ENCODE measurements at regions not wholly inside any gene's neighbourhood (a gene's known extent, or its start where the extent isn't known, plus 50 kb on each side); places are given as distances from the start of the nearest gene placed in this dataset.

DNA sequence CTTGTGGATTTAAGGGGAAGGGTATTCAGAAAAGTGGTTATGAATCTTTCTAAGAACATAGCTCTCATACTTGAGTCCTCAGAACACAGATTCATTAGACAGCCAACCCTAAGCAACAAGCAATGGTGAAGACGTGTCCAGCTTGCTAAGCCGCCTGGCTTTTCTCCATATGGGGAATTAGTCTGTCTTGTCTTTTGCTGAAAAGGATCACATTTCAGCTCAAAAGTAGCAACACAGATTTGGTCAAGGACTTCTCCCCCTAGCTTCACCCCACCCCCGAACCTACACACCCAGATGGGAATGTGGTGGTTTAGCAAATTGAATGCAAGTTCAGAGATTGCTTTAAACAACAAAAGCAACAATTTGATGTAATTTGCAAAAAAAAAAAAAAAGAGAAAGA is 103.3 kb upstream of the RASGEF1B start:
- H3K36me3 ChIP-seq (ENCODE audit: control insufficient read depth in 1 of 2, insufficient read depth in 2 of 2, low read length in 1 of 2) = no peaks in the 10 kb centered on the region
- ATAC-seq (ENCODE audit: low FRiP score) (no peak), DNase-seq (no peak)
- H3K27me3 ChIP-seq (ENCODE audit: control insufficient read depth in 1 of 2, insufficient read depth in 2 of 2, low read length in 1 of 2) = no peaks in the 10 kb centered on the region
- intact Hi-C loops (cut with DNase I) = no loop called here
- no peak overlapping the region for H3K27ac ChIP-seq (ENCODE audit: low read depth in 1 of 2, low read length in 2 of 2)
- no peaks in the 10 kb centered on the region for H3K9me3 ChIP-seq (ENCODE audit: control insufficient read depth, low read length)
- H3K4me1 ChIP-seq (ENCODE audit: control insufficient read depth in 1 of 2, insufficient read depth in 2 of 2, low read length in 2 of 2) = peaks cover 0 to 4% of the 10 kb centered on the region in 2 donors
- whole genome bisulfite sequencing, 2 donors = 87 to 92% methylated on average over 3 of the region's 3 CpGs
- no peak overlapping the region for H3K4me3 ChIP-seq (ENCODE audit: low read length in 2 of 2)

GRCh38 chr4:81573840-81574239 is 102.1 kb upstream of the RASGEF1B start:
- intact Hi-C loops (cut with DNase I) = no loop called here
- no peak for DNase-seq
- H3K4me3 ChIP-seq (ENCODE audit: low read length in 2 of 2) = no peak overlapping the region
- no peak for ATAC-seq (ENCODE audit: low FRiP score)
- peaks cover 0 to 4% of the 10 kb centered on the region in 2 donors for H3K4me1 ChIP-seq (ENCODE audit: control insufficient read depth in 1 of 2, insufficient read depth in 2 of 2, low read length in 2 of 2)
- no peaks in the 10 kb centered on the region for H3K36me3 ChIP-seq (ENCODE audit: control insufficient read depth in 1 of 2, insufficient read depth in 2 of 2, low read length in 1 of 2)
- H3K27me3 ChIP-seq (ENCODE audit: control insufficient read depth in 1 of 2, insufficient read depth in 2 of 2, low read length in 1 of 2) = no peaks in the 10 kb centered on the region
- no peaks in the 10 kb centered on the region for H3K9me3 ChIP-seq (ENCODE audit: control insufficient read depth, low read length)
- WGBS, 2 donors = 88 to 89% methylated on average over 4 of the region's 4 CpGs
- H3K27ac ChIP-seq (ENCODE audit: low read depth in 1 of 2, low read length in 2 of 2) = no peak overlapping the region

DNA sequence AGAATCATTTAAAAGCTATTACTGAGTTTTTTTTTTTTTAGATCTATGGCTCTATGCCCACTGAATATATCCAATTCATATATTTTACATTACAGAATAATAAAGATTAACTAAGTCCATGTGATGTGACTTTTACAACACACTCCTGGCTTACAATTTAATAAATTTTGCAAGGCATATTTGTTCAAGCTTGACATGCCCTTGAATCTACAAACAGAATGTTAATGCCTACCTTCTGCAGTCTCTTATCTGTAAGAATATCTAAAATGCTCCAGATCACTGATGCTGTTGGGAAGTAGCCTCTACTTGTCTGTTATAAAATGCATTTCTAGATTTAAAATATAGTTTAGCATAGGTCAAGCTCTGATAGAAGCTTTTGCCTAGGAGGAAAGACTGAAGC is 100.7 kb upstream of the RASGEF1B start:
- intact Hi-C loops (cut with DNase I) = no loop called here
- Histone ChIP-seq H3K9me3 (ENCODE audit: control insufficient read depth, low read length) (no peaks in the 10 kb centered on the region), H3K4me1 (ENCODE audit: control insufficient read depth in 1 of 2, insufficient read depth in 2 of 2, low read length in 2 of 2) (peaks cover 0 to 4% of the 10 kb centered on the region in 2 donors), H3K27ac (ENCODE audit: low read depth in 1 of 2, low read length in 2 of 2) (no peak overlapping the region), H3K36me3 (ENCODE audit: control insufficient read depth in 1 of 2, insufficient read depth in 2 of 2, low read length in 1 of 2) (no peaks in the 10 kb centered on the region), H3K27me3 (ENCODE audit: control insufficient read depth in 1 of 2, insufficient read depth in 2 of 2, low read length in 1 of 2) (no peaks in the 10 kb centered on the region), H3K4me3 (ENCODE audit: low read length in 2 of 2) (no peak overlapping the region)
- DNase-seq = no peak
- ATAC-seq (ENCODE audit: low FRiP score) = no peak

- intact Hi-C loops (cut with DNase I) = no loop called here
- DNase-seq (peak in 1 of 2 donors; percentile 65), ATAC-seq (ENCODE audit: low FRiP score) (peak; percentile 50)
- H3K27me3 ChIP-seq (ENCODE audit: control insufficient read depth in 1 of 2, insufficient read depth in 2 of 2, low read length in 1 of 2) = no peaks in the 10 kb centered on the region
- H3K4me1 ChIP-seq (ENCODE audit: control insufficient read depth in 1 of 2, insufficient read depth in 2 of 2, low read length in 2 of 2) = peaks cover 2 to 4% of the 10 kb centered on the region in 2 donors
- H3K9me3 ChIP-seq (ENCODE audit: control insufficient read depth, low read length) = no peaks in the 10 kb centered on the region
- no peak overlapping the region for H3K27ac ChIP-seq (ENCODE audit: low read depth in 1 of 2, low read length in 2 of 2)
- no peaks in the 10 kb centered on the region for H3K36me3 ChIP-seq (ENCODE audit: control insufficient read depth in 1 of 2, insufficient read depth in 2 of 2, low read length in 1 of 2)
- no peak overlapping the region for H3K4me3 ChIP-seq (ENCODE audit: low read length in 2 of 2)
- 10 to 15% methylated on average over 1 of the region's 1 CpG for WGBS, 2 donors
Measured at GRCh38 chr4:81571105-81571504, 99.4 kb upstream of the RASGEF1B start.

GRCh38 chr4:81566161-81566591 is 94.5 kb upstream of the RASGEF1B start:
- Histone ChIP-seq H3K36me3 (ENCODE audit: control insufficient read depth in 1 of 2, insufficient read depth in 2 of 2, low read length in 1 of 2) (no peaks in the 10 kb centered on the region), H3K27me3 (ENCODE audit: control insufficient read depth in 1 of 2, insufficient read depth in 2 of 2, low read length in 1 of 2) (no peaks in the 10 kb centered on the region), H3K9me3 (ENCODE audit: control insufficient read depth, low read length) (no peaks in the 10 kb centered on the region), H3K4me3 (ENCODE audit: low read length in 2 of 2) (no peak overlapping the region), H3K4me1 (ENCODE audit: control insufficient read depth in 1 of 2, insufficient read depth in 2 of 2, low read length in 2 of 2) (peaks cover 0 to 5% of the 10 kb centered on the region in 2 donors), H3K27ac (ENCODE audit: low read depth in 1 of 2, low read length in 2 of 2) (no peak overlapping the region)
- 22 to 24% methylated on average over 5 of the region's 5 CpGs for WGBS, 2 donors
- peak; percentile 72 for ATAC-seq (ENCODE audit: low FRiP score)
- peak in 1 of 2 donors; percentile 51 for DNase-seq
- intact Hi-C loops (cut with DNase I) = no loop called here

- no peaks in the 10 kb centered on the region for H3K9me3 ChIP-seq (ENCODE audit: control insufficient read depth, low read length)
- peaks cover 0 to 5% of the 10 kb centered on the region in 2 donors for H3K4me1 ChIP-seq (ENCODE audit: control insufficient read depth in 1 of 2, insufficient read depth in 2 of 2, low read length in 2 of 2)
- ATAC-seq (ENCODE audit: low FRiP score) (peak; percentile 92), DNase-seq (peak; percentile 90 to 93)
- intact Hi-C loops (cut with DNase I) = no loop called here
- no peaks in the 10 kb centered on the region for H3K36me3 ChIP-seq (ENCODE audit: control insufficient read depth in 1 of 2, insufficient read depth in 2 of 2, low read length in 1 of 2)
- peak overlapping the region in 1 of 2 donors; percentile 80 for H3K27ac ChIP-seq (ENCODE audit: low read depth in 1 of 2, low read length in 2 of 2)
- no peak overlapping the region for H3K4me3 ChIP-seq (ENCODE audit: low read length in 2 of 2)
- 7 to 8% methylated on average over 6 of the region's 6 CpGs for WGBS, 2 donors
- no peaks in the 10 kb centered on the region for H3K27me3 ChIP-seq (ENCODE audit: control insufficient read depth in 1 of 2, insufficient read depth in 2 of 2, low read length in 1 of 2)
Measured at GRCh38 chr4:81565142-81565870, 93.6 kb upstream of the RASGEF1B start.

- no peaks in the 10 kb centered on the region for H3K27me3 ChIP-seq (ENCODE audit: control insufficient read depth in 1 of 2, insufficient read depth in 2 of 2, low read length in 1 of 2)
- no peak for ATAC-seq (ENCODE audit: low FRiP score)
- no peaks in the 10 kb centered on the region for H3K9me3 ChIP-seq (ENCODE audit: control insufficient read depth, low read length)
- intact Hi-C loops (cut with DNase I) = no loop called here
- H3K27ac ChIP-seq (ENCODE audit: low read depth in 1 of 2, low read length in 2 of 2) = no peak overlapping the region
- no peak for DNase-seq
- no peaks in the 10 kb centered on the region for H3K36me3 ChIP-seq (ENCODE audit: control insufficient read depth in 1 of 2, insufficient read depth in 2 of 2, low read length in 1 of 2)
- 86 to 92% methylated on average over 3 of the region's 3 CpGs for WGBS, 2 donors
- H3K4me1 ChIP-seq (ENCODE audit: control insufficient read depth in 1 of 2, insufficient read depth in 2 of 2, low read length in 2 of 2) = peaks cover 0 to 5% of the 10 kb centered on the region in 2 donors
- no peak overlapping the region for H3K4me3 ChIP-seq (ENCODE audit: low read length in 2 of 2)
Measured at GRCh38 chr4:81564025-81564424, 92.3 kb upstream of the RASGEF1B start.

- H3K4me1 ChIP-seq (ENCODE audit: control insufficient read depth in 1 of 2, insufficient read depth in 2 of 2, low read length in 2 of 2) = peaks cover 0 to 5% of the 10 kb centered on the region in 2 donors
- intact Hi-C loops (cut with DNase I) = no loop called here
- WGBS, 2 donors = 90 to 100% methylated on average over 1 of the region's 1 CpG
- H3K27ac ChIP-seq (ENCODE audit: low read depth in 1 of 2, low read length in 2 of 2) = no peak overlapping the region
- no peaks in the 10 kb centered on the region for H3K36me3 ChIP-seq (ENCODE audit: control insufficient read depth in 1 of 2, insufficient read depth in 2 of 2, low read length in 1 of 2)
- no peaks in the 10 kb centered on the region for H3K9me3 ChIP-seq (ENCODE audit: control insufficient read depth, low read length)
- ATAC-seq (ENCODE audit: low FRiP score) (no peak), DNase-seq (no peak)
- no peaks in the 10 kb centered on the region for H3K27me3 ChIP-seq (ENCODE audit: control insufficient read depth in 1 of 2, insufficient read depth in 2 of 2, low read length in 1 of 2)
- no peak overlapping the region for H3K4me3 ChIP-seq (ENCODE audit: low read length in 2 of 2)
Measured at GRCh38 chr4:81562093-81562492, 90.4 kb upstream of the RASGEF1B start.

- no peaks in the 10 kb centered on the region for H3K27me3 ChIP-seq (ENCODE audit: control insufficient read depth in 1 of 2, insufficient read depth in 2 of 2, low read length in 1 of 2)
- no peaks in the 10 kb centered on the region for H3K4me1 ChIP-seq (ENCODE audit: control insufficient read depth in 1 of 2, insufficient read depth in 2 of 2, low read length in 2 of 2)
- no peak for ATAC-seq (ENCODE audit: low FRiP score)
- no peaks in the 10 kb centered on the region for H3K36me3 ChIP-seq (ENCODE audit: control insufficient read depth in 1 of 2, insufficient read depth in 2 of 2, low read length in 1 of 2)
- no peak for DNase-seq
- H3K4me3 ChIP-seq (ENCODE audit: low read length in 2 of 2) = no peak overlapping the region
- no peak overlapping the region for H3K27ac ChIP-seq (ENCODE audit: low read depth in 1 of 2, low read length in 2 of 2)
- intact Hi-C loops (cut with DNase I) = no loop called here
- no peaks in the 10 kb centered on the region for H3K9me3 ChIP-seq (ENCODE audit: control insufficient read depth, low read length)
Measured at GRCh38 chr4:81557306-81557705, 85.6 kb upstream of the RASGEF1B start.

All from aorta (tissue), 5 donors.